ENCODE measurements at regions not wholly inside any gene's neighbourhood (a gene's known extent, or its start where the extent isn't known, plus 50 kb on each side); places are given as distances from the start of the nearest gene placed in this dataset.

DNA sequence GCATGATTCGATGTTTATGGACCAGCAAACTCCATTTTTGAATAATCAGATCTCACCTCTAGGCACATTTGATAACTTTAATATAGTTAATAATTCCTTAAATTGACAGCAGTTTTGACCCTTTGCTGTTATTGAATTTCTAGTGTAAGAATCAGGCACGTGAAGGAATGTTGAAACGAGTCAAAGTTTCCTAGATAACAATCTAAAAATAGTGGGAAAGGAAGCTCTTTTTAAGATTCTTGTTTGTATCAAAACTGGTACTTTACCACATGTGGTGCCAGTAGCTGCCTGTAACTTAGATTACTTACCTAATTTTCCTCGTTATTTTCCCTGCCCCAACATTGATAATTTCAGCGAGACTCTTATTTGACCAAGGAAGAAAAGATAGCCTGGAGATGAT is 757.8 kb upstream of the KCND2 start:
- H3K36me3 ChIP-seq (ENCODE audit: low read depth) = no peaks in the 10 kb centered on the region
- H3K4me1 ChIP-seq (replicated peaks; ENCODE audit: insufficient read depth) = no peaks in the 10 kb centered on the region
- DNase-seq = no peak
- H2AFZ ChIP-seq = no peak overlapping the region
- intact Hi-C loops (cut with micrococcal nuclease; ENCODE audit: unreplicated experiment) = no loop called here
- H3K79me2 ChIP-seq (ENCODE audit: low read depth) = no peaks in the 10 kb centered on the region
- no TSS peak for BruUV-seq (replicated peaks)
- no peaks in the 10 kb centered on the region; the same call in 1 of the 2 replicates for H3K9me2 ChIP-seq (ENCODE audit: insufficient read depth)
- H3K27me3 ChIP-seq (ENCODE audit: insufficient read depth, low read depth) = no peaks in the 10 kb centered on the region
- CTCF ChIA-PET = no interaction called here
- no peak overlapping the region for H3K4me2 ChIP-seq
- H3K4me3 ChIP-seq = no peak overlapping the region
- H4K20me1 ChIP-seq (ENCODE audit: insufficient read depth) = no peaks in the 10 kb centered on the region
- TF ChIP-seq EZH2 (IDR thresholded peaks at IDR 0.05; ENCODE audit: low read depth) (no peak), CTCF (conservative IDR thresholded peaks at IDR 0.05) (no peak)
- H3F3A ChIP-seq (ENCODE audit: insufficient read depth, low read depth) = no peaks in the 10 kb centered on the region
- POLR2A ChIA-PET (ENCODE audit: unreplicated experiment) = no interaction called here
- H3K9me3 ChIP-seq (ENCODE audit: insufficient read depth, low read depth) = no peaks in the 10 kb centered on the region
- no peak overlapping the region for H3K27ac ChIP-seq

- Histone ChIP-seq H4K20me1 (ENCODE audit: insufficient read depth) (no peaks in the 10 kb centered on the region), H3K9me2 (ENCODE audit: insufficient read depth) (no peaks in the 10 kb centered on the region; the same call in 1 of the 2 replicates), H3K79me2 (ENCODE audit: low read depth) (no peaks in the 10 kb centered on the region), H3K4me3 (no peak overlapping the region), H3K27me3 (ENCODE audit: insufficient read depth, low read depth) (no peaks in the 10 kb centered on the region), H3K4me1 (replicated peaks; ENCODE audit: insufficient read depth) (no peaks in the 10 kb centered on the region), H2AFZ (no peak overlapping the region), H3K4me2 (no peak overlapping the region), H3K9me3 (ENCODE audit: insufficient read depth, low read depth) (no peaks in the 10 kb centered on the region), H3K27ac (no peak overlapping the region), H3K36me3 (ENCODE audit: low read depth) (no peaks in the 10 kb centered on the region), H3F3A (ENCODE audit: insufficient read depth, low read depth) (no peaks in the 10 kb centered on the region)
- ChIA-PET CTCF (no interaction called here), POLR2A (ENCODE audit: unreplicated experiment) (interaction anchor here (0.8 kb wide), 1 partner anchor 119 kb away, joined by 8 read pairs; no protein-coding TSS in a partner anchor)
- intact Hi-C loops (cut with micrococcal nuclease; ENCODE audit: unreplicated experiment) = no loop called here
- DNase-seq = no peak
- no peak for TF ChIP-seq EZH2 (IDR thresholded peaks at IDR 0.05; ENCODE audit: low read depth)
- no TSS peak for BruUV-seq (replicated peaks)
Measured at GRCh38 chr7:119515962-119516361, 757.0 kb upstream of the KCND2 start.

- no peak for TF ChIP-seq CTCF (conservative IDR thresholded peaks at IDR 0.05)
- TF ChIP-seq EZH2 (IDR thresholded peaks at IDR 0.05; ENCODE audit: low read depth) = no peak
Measured at GRCh38 chr7:119522263-119522662, 750.7 kb upstream of the KCND2 start.

GRCh38 chr7:119522698-119523097 is 750.3 kb upstream of the KCND2 start:
- no TSS peak for BruUV-seq (replicated peaks)
- H3K4me1 ChIP-seq (replicated peaks; ENCODE audit: insufficient read depth) = no peaks in the 10 kb centered on the region
- no peaks in the 10 kb centered on the region for H3K36me3 ChIP-seq (ENCODE audit: low read depth)
- no peaks in the 10 kb centered on the region for H3K27me3 ChIP-seq (ENCODE audit: insufficient read depth, low read depth)
- ChIA-PET POLR2A (ENCODE audit: unreplicated experiment) (no interaction called here), CTCF (no interaction called here)
- H3K79me2 ChIP-seq (ENCODE audit: low read depth) = no peaks in the 10 kb centered on the region
- no peaks in the 10 kb centered on the region; the same call in 1 of the 2 replicates for H3K9me2 ChIP-seq (ENCODE audit: insufficient read depth)
- H4K20me1 ChIP-seq (ENCODE audit: insufficient read depth) = no peaks in the 10 kb centered on the region
- no peak overlapping the region for H3K4me2 ChIP-seq
- no peak for DNase-seq
- no peak for TF ChIP-seq EZH2 (IDR thresholded peaks at IDR 0.05; ENCODE audit: low read depth)
- TF ChIP-seq CTCF (conservative IDR thresholded peaks at IDR 0.05) = no peak
- intact Hi-C loops (cut with micrococcal nuclease; ENCODE audit: unreplicated experiment) = no loop called here
- no peak overlapping the region for H3K4me3 ChIP-seq
- no peaks in the 10 kb centered on the region for H3F3A ChIP-seq (ENCODE audit: insufficient read depth, low read depth)
- no peak overlapping the region for H2AFZ ChIP-seq
- H3K9me3 ChIP-seq (ENCODE audit: insufficient read depth, low read depth) = no peaks in the 10 kb centered on the region
- no peak overlapping the region for H3K27ac ChIP-seq

More at GRCh38 chr7:119522263-119522662, 750.7 kb upstream of the KCND2 start:
- no peak overlapping the region for H2AFZ ChIP-seq
- H3K9me3 ChIP-seq (ENCODE audit: insufficient read depth, low read depth) = no peaks in the 10 kb centered on the region
- no peaks in the 10 kb centered on the region for H3F3A ChIP-seq (ENCODE audit: insufficient read depth, low read depth)
- H3K9me2 ChIP-seq (ENCODE audit: insufficient read depth) = no peaks in the 10 kb centered on the region; the same call in 1 of the 2 replicates
- H3K27ac ChIP-seq = no peak overlapping the region
- ChIA-PET CTCF (no interaction called here), POLR2A (ENCODE audit: unreplicated experiment) (no interaction called here)
- no peak overlapping the region for H3K4me3 ChIP-seq
- H3K27me3 ChIP-seq (ENCODE audit: insufficient read depth, low read depth) = no peaks in the 10 kb centered on the region
- DNase-seq = no peak
- no peaks in the 10 kb centered on the region for H3K79me2 ChIP-seq (ENCODE audit: low read depth)
- H3K4me1 ChIP-seq (replicated peaks; ENCODE audit: insufficient read depth) = no peaks in the 10 kb centered on the region
- intact Hi-C loops (cut with micrococcal nuclease; ENCODE audit: unreplicated experiment) = no loop called here
- H3K4me2 ChIP-seq = no peak overlapping the region
- H4K20me1 ChIP-seq (ENCODE audit: insufficient read depth) = no peaks in the 10 kb centered on the region
- BruUV-seq (replicated peaks) = no TSS peak
- no peaks in the 10 kb centered on the region for H3K36me3 ChIP-seq (ENCODE audit: low read depth)
